CD4-positive, alpha-beta T cell treated with Interleukin-6 for 4 hours (primary cell): ENCODE measurements at regions not wholly inside any gene's neighbourhood (a gene's known extent, or its start where the extent isn't known, plus 50 kb on each side); places are given as distances from the start of the nearest gene placed in this dataset.

Experiments
- DNase-seq: peaks from one replicate; pipeline ENCODE4 v3.0.0-alpha.2; 2020; ENCODE audit warnings: mixed read lengths

GRCh38 chr21:36532769-36533467 is 53.0 kb upstream of the CLDN14 start:
- DNase-seq: no peak

GRCh38 chr21:36533468-36533848 is 53.5 kb upstream of the CLDN14 start:
- DNase-seq: no peak

GRCh38 chr21:36534656-36535055 is 54.7 kb upstream of the CLDN14 start:
- no peak for DNase-seq

- no peak for DNase-seq
These were observed 55.8 kb upstream of the CLDN14 start for GRCh38 chr21:36535618-36536241.

- DNase-seq: no peak
These were observed 58.8 kb upstream of the CLDN14 start for GRCh38 chr21:36538761-36539160.

- no peak for DNase-seq
These were observed 59.7 kb upstream of the CLDN14 start for GRCh38 chr21:36539434-36540150.

- no peak for DNase-seq
These were observed 60.8 kb upstream of the CLDN14 start for GRCh38 chr21:36540700-36541099.

- DNase-seq: no peak
These were observed 61.8 kb upstream of the CLDN14 start for GRCh38 chr21:36541721-36542139.

GRCh38 chr21:36542312-36543101 is 62.6 kb upstream of the CLDN14 start:
- no peak for DNase-seq

GRCh38 chr21:36543924-36544323 is 64.0 kb upstream of the CLDN14 start:
- no peak for DNase-seq

- no peak for DNase-seq
These were observed 64.6 kb upstream of the CLDN14 start for GRCh38 chr21:36544545-36544944.

GRCh38 chr21:36545776-36546511 is 66.0 kb upstream of the CLDN14 start:
- no peak for DNase-seq

GRCh38 chr21:36547464-36547863 is 67.5 kb upstream of the CLDN14 start:
- no peak for DNase-seq

- DNase-seq: no peak
These were observed 68.9 kb upstream of the CLDN14 start for GRCh38 chr21:36548866-36549265.

- no peak for DNase-seq
These were observed 69.5 kb upstream of the CLDN14 start for GRCh38 chr21:36549470-36549869.

- no peak for DNase-seq
These were observed 70.8 kb upstream of the CLDN14 start for GRCh38 chr21:36550761-36551160.

GRCh38 chr21:36551321-36551720 is 71.4 kb upstream of the CLDN14 start:
- DNase-seq: no peak

GRCh38 chr21:36551731-36552433 is 72.0 kb upstream of the CLDN14 start:
- no peak for DNase-seq

GRCh38 chr21:36552434-36552785 is 72.5 kb upstream of the CLDN14 start:
- no peak for DNase-seq

GRCh38 chr21:36553406-36553805 is 73.5 kb upstream of the CLDN14 start:
- no peak for DNase-seq

- DNase-seq: no peak
These were observed 74.7 kb upstream of the CLDN14 start for GRCh38 chr21:36554411-36555157.
